Esophagus (tissue), 2 donors: ENCODE measurements at regions not wholly inside any gene's neighbourhood (a gene's known extent, or its start where the extent isn't known, plus 50 kb on each side); places are given as distances from the start of the nearest gene placed in this dataset.
A peak's percentile ranks its signal among the peaks of the same experiment; 100 is the strongest.

Experiments used
- H3K27ac ChIP-seq, 2 donors: one replicate each; pipeline ENCODE4 v1.5.1; 2013; ENCODE audit warnings: low read depth in 2 of 2, mild to moderate bottlenecking in 2 of 2, inconsistent platforms in 1 of 2, low read length in 1 of 2, moderate library complexity in 1 of 2
- H3K27me3 ChIP-seq, 2 donors: one replicate each; pipeline ENCODE4 v1.6.1; 2013; ENCODE audit warnings: low read length in 2 of 2, control low read depth in 1 of 2, mild to moderate bottlenecking in 1 of 2; ENCODE audit not compliant: insufficient read depth in 2 of 2, control insufficient read depth in 1 of 2
- H3K36me3 ChIP-seq, 2 donors: one replicate each; pipeline ENCODE4 v1.6.1; 2013; ENCODE audit warnings: low read length in 1 of 2; ENCODE audit not compliant: control insufficient read depth in 2 of 2, insufficient read depth in 2 of 2
- H3K4me1 ChIP-seq, 2 donors: one replicate each; pipeline ENCODE4 v1.6.1; 2013; ENCODE audit warnings: low read length in 1 of 2; ENCODE audit not compliant: control insufficient read depth in 2 of 2, insufficient read depth in 2 of 2
- H3K4me3 ChIP-seq, 2 donors: one replicate each; pipeline ENCODE4 v1.5.1; 2013; ENCODE audit warnings: low read length in 2 of 2, mild to moderate bottlenecking in 2 of 2, low read depth in 1 of 2, moderate library complexity in 1 of 2
- H3K9me3 ChIP-seq, 2 donors: one replicate each; pipeline ENCODE4 v1.6.1; 2013; ENCODE audit warnings: mild to moderate bottlenecking in 2 of 2, low read depth in 1 of 2, low read length in 1 of 2, moderate library complexity in 1 of 2; ENCODE audit not compliant: control insufficient read depth in 2 of 2, insufficient read depth in 1 of 2
- WGBS, 2 donors: extraction: QIAGEN DNeasy Blood & Tissue Kit; methylation state at CpG; one replicate each; pipeline ENCODE4 v1.1.7; 2013; 5-methylcytosine and 5-hydroxymethylcytosine counted together
- donor health status: healthy with polysubstance abuse.
- donor health status: Bipolar disorder and iron deficiency.

DNA sequence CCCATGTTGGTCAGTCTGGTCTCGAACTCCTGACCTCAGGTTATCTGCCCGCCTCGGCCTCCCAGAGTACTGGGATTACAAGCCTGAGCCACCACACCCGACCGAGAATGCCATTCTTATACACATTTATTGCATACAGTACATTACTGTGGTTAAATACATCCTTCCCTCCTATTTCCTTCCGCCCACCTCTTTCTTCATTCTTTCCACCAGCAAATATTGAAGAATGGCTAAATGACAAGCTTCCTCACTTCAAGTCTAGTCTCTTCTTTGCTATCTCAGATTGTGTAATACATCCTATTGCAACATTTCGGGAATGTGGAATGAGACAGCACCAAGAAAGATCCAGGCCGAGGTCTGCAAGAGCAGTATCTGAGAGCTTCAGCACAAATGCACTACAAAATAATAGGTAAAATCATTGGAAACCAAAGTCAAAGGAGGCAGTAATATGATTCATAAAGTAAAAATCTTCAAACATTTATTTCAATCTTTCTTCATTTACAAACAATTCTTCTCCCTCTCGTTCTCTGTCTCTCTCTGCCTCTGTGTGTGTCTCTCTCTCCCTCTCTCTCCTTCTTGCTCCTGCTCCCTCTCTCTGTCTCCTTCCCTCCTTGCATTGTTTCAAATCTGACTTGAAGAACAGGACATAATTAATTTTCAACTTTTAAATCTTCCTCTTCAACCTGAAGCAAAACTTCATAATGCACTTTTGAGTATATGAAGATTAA, 94.7 kb upstream of the TGFBR2 start:
- Histone ChIP-seq H3K27me3 (no peaks in the 10 kb centered on the region), H3K36me3 (no peaks in the 10 kb centered on the region), H3K9me3 (no peaks in the 10 kb centered on the region), H3K4me3 (no peak overlapping the region), H3K27ac (no peak overlapping the region), H3K4me1 (no peaks in the 10 kb centered on the region)
- WGBS, 2 donors: 66 to 67% methylated on average over 9 of the region's 9 CpGs

DNA sequence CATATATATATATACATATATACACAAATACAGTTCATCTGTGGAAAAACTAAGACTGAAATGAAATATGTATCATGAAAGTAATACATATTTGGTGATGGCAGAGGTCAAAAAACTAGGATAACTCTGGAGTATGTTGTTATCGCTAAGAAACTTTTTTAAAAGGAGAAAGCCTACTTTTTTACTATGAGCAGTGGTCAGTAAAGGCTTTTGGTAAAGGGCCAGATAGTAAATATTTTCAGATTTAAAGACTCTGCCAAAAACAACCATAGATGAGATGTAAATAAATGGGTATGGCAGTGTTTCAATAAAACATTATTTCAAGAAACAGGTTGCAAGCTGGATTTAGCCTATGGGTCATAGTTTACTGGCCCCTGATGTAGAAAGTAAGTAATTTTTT, 93.8 kb upstream of the TGFBR2 start:
- Histone ChIP-seq H3K36me3 (no peaks in the 10 kb centered on the region), H3K4me3 (no peak overlapping the region), H3K4me1 (peaks cover 0 to 2% of the 10 kb centered on the region in 2 donors), H3K27me3 (no peaks in the 10 kb centered on the region), H3K9me3 (no peaks in the 10 kb centered on the region), H3K27ac (no peak overlapping the region)
- 25 to 88% methylated on average over 1 of the region's 1 CpG for WGBS, 2 donors

DNA sequence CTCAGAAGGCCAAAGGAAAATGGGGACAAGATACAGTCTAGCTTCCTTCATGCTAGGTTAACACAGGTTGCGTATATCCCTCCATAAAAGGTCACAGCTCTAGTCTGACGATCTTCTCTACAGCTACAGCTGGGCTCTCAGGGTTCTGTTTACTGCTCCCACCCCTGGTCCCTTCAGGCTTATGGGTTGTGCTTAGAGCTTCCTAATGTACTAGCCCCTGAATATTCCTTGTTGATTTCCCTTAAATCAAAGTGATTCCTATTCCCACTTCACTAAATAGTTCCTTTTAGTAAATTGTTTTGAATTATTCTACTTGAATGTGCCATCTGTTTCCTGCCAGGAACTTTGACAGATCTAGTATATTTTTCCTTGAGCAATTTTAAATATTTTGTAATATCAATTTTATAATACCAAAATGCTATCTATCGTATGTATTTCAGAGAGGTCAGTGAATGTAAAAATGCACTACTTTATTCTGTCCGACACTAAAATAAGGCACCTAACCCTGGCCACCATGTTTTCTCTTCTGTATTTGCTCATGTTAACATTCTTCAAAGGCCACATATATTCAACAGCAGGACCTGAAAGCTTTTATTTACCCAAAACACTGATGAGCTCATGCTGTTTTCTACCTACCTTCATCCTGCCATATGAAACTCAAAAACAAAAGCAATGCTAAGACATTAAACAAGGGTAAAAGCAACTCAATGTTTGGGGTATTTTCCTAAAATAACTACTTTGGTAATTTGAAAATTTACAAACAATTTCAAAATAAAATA, 92.8 kb upstream of the TGFBR2 start:
- Histone ChIP-seq H3K9me3 (no peaks in the 10 kb centered on the region), H3K27ac (no peak overlapping the region), H3K4me1 (peaks cover 0 to 3% of the 10 kb centered on the region in 2 donors), H3K27me3 (no peaks in the 10 kb centered on the region), H3K36me3 (no peaks in the 10 kb centered on the region), H3K4me3 (no peak overlapping the region)
- 86 to 93% methylated on average over 4 of the region's 4 CpGs for WGBS, 2 donors

DNA sequence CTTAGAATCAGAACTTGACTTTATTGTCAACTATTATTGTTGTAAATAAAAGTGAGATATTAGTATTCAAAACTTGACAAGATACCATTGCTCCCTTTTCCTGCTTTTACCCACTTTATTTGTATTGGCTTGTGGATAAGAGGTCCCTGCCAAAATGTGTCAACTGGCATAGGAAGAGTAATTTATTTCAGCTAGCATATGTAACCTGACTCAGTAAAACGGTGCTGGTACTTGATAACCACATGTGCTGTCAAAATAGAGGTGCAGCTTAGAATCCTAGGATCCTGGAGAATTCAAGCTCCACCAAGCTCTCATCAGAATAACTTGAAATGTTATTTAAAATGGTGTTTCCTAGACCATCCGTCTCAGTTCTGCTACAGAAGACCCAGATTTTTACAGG, 90.2 kb upstream of the TGFBR2 start:
- peaks cover 0 to 3% of the 10 kb centered on the region in 2 donors for H3K4me1 ChIP-seq
- no peaks in the 10 kb centered on the region for H3K27me3 ChIP-seq
- H3K9me3 ChIP-seq: no peaks in the 10 kb centered on the region
- no peaks in the 10 kb centered on the region for H3K36me3 ChIP-seq
- H3K27ac ChIP-seq: no peak overlapping the region
- WGBS, 2 donors: 33 to 36% methylated on average over 2 of the region's 2 CpGs
- H3K4me3 ChIP-seq: no peak overlapping the region

DNA sequence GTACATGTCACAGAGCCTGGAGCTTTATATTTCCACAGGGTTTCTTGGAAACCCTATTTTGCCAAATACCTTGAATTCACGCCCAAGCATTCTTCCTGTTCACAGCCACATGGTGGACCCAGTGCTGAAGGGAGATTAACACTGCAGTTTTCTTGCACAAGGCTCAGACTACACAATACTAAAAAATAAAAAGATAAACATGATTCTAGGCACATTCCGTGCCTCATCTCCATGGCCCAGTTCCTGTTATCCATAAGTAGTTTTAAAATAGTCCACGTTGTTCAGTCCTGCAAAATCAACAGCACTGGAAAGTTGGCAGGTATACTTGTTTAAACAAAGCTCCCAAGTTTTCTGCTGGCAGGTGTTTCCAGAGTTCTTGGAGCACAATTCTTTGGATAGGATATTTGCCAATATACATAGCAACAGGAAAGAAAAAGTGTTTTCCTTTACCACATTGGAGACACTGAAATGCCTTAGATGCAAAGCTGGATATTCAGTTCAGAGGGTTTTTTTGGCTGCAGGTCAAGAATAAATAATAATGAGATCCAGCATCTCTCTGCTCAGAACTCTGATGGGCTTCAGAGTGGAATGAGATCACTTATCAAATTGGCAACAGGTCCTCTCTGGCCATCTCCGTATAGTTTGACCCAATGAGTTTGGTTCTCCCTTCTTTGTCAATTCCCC, 88.1 kb upstream of the TGFBR2 start:
- peaks cover 0 to 3% of the 10 kb centered on the region in 2 donors for H3K4me1 ChIP-seq
- no peak overlapping the region for H3K4me3 ChIP-seq
- peak overlapping the region in 1 of 2 donors; percentile 67 for H3K27ac ChIP-seq
- no peaks in the 10 kb centered on the region for H3K9me3 ChIP-seq
- H3K27me3 ChIP-seq: no peaks in the 10 kb centered on the region
- WGBS, 2 donors: 23 to 32% methylated on average over 4 of the region's 4 CpGs
- no peaks in the 10 kb centered on the region for H3K36me3 ChIP-seq

DNA sequence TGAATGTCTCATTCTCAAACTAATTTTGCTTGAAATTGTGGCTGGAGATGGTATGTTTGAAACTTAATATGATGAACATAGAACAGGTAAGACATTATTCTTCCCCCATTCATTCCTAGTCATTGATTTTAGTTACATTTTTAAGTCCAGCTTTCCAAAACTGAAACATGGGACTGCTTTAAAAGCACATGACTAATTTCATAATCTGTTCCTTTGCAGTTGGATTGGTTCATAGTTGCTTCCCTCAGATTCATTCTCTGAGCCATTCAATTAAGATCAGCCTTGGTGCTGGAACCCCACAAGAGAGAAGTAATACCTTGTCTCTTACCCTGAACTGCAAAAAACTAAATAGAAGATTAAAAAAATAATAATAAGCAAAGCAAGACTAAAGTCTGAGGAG, 87.5 kb upstream of the TGFBR2 start:
- Histone ChIP-seq H3K4me1 (peaks cover 0 to 3% of the 10 kb centered on the region in 2 donors), H3K36me3 (no peaks in the 10 kb centered on the region), H3K27me3 (no peaks in the 10 kb centered on the region), H3K4me3 (no peak overlapping the region), H3K9me3 (no peaks in the 10 kb centered on the region), H3K27ac (peak overlapping the region in 1 of 2 donors; percentile 67)

DNA sequence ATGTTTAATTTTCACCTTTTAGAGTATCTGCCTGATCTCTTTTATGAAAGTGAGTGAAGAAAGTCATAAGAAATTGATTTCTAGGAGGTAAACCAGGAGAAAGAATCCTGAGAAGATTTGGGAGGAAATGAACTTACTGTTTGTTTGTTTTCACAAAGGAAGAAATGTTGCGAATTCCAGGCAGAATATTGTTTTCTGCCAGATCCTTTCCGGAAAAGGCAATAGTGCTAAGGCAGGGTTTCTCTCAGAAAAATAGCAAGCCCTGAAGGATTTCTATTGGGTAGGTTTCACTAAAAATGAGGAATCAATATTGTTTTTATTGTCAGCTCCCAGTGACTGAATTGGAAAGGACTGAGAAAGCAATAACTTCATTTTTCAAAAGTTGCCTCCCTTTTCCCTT, 85.7 kb upstream of the TGFBR2 start:
- no peaks in the 10 kb centered on the region for H3K9me3 ChIP-seq
- H3K4me1 ChIP-seq: peaks cover 0 to 3% of the 10 kb centered on the region in 2 donors
- no peaks in the 10 kb centered on the region for H3K36me3 ChIP-seq
- no peaks in the 10 kb centered on the region for H3K27me3 ChIP-seq
- H3K4me3 ChIP-seq: no peak overlapping the region
- H3K27ac ChIP-seq: no peak overlapping the region
- 63 to 71% methylated on average over 2 of the region's 2 CpGs for WGBS, 2 donors

DNA sequence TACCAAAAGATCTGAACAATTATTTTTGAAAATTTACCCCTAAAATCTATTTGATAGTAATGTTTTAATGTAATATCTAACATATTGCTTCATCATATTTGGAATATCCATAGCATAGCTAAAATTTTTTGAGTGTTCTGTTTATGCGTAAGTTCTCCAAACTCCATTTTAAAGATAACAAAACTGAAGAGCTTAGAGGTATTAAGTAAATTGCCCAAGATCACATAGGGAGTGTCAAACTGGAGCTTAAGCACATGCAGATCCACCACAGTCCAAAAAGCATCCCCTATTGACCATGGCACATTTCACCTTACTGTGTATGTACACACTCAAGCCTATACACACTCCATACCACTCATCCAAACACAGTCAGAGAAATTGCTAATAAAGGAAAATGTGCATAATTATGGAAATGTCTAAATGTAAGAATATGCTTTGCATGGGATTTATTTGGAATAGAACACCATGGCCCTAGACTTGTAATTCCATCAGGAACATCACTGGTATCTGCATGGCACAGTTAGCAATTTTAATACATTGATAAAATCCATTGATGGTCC, 85.2 kb upstream of the TGFBR2 start:
- Histone ChIP-seq H3K9me3 (no peaks in the 10 kb centered on the region), H3K36me3 (no peaks in the 10 kb centered on the region), H3K27ac (no peak overlapping the region), H3K4me3 (no peak overlapping the region), H3K4me1 (peaks cover 0 to 3% of the 10 kb centered on the region in 2 donors), H3K27me3 (no peaks in the 10 kb centered on the region)
- WGBS, 2 donors: 96 to 98% methylated on average over 1 of the region's 1 CpG

DNA sequence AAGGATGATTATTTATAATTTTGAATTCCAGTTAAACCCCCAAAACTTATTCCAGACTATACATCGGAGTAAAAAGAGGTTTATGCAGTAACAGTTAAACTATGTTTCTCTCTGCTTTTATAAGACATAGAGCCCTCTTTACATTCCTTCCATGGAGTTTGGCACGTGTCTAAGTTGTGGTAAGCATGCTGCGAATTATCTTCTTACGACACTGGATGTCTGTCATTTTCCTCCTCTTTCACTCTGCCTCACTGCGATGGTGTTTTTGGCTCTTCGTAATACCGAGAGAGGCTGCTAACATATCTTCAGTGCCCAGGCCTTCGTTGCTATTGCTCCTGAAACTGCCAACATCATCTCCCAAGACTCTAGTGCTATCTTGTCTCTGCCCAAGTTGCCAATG, 83.9 kb upstream of the TGFBR2 start:
- no peaks in the 10 kb centered on the region for H3K36me3 ChIP-seq
- no peak overlapping the region for H3K4me3 ChIP-seq
- WGBS, 2 donors: 95 to 97% methylated on average over 8 of the region's 8 CpGs
- peaks cover 0 to 1% of the 10 kb centered on the region in 2 donors for H3K4me1 ChIP-seq
- H3K27me3 ChIP-seq: no peaks in the 10 kb centered on the region
- no peak overlapping the region for H3K27ac ChIP-seq
- no peaks in the 10 kb centered on the region for H3K9me3 ChIP-seq
